ENCODE measurements at regions not wholly inside any gene's neighbourhood (a gene's known extent, or its start where the extent isn't known, plus 50 kb on each side); places are given as distances from the start of the nearest gene placed in this dataset.

GRCh38 chr7:25279705-25280104 lies 51.4 kb upstream of the NPVF start:
- no peak for DNase-seq (ENCODE audit: low spot score)

GRCh38 chr7:25280181-25280580 lies 51.9 kb upstream of the NPVF start:
- DNase-seq (ENCODE audit: low spot score) = no peak

- DNase-seq (ENCODE audit: low spot score) = no peak
Measured at GRCh38 chr7:25282194-25282593, 53.9 kb upstream of the NPVF start.

GRCh38 chr7:25286756-25287155 lies 58.5 kb upstream of the NPVF start:
- DNase-seq (ENCODE audit: low spot score) = no peak

- DNase-seq (ENCODE audit: low spot score) = no peak
Measured at GRCh38 chr7:25287291-25287690, 59.0 kb upstream of the NPVF start.

- DNase-seq (ENCODE audit: low spot score) = no peak
Measured at GRCh38 chr7:25288556-25289307, 60.4 kb upstream of the NPVF start.

- DNase-seq (ENCODE audit: low spot score) = no peak
Measured at GRCh38 chr7:25289518-25289917, 61.2 kb upstream of the NPVF start.

- no peak for DNase-seq (ENCODE audit: low spot score)
Measured at GRCh38 chr7:25294624-25295023, 66.3 kb upstream of the NPVF start.

GRCh38 chr7:25295387-25295786 lies 67.1 kb upstream of the NPVF start:
- DNase-seq (ENCODE audit: low spot score) = no peak

- no peak for DNase-seq (ENCODE audit: low spot score)
Measured at GRCh38 chr7:25296086-25296485, 67.8 kb upstream of the NPVF start.

GRCh38 chr7:25297278-25297677 lies 69.0 kb upstream of the NPVF start:
- no peak for DNase-seq (ENCODE audit: low spot score)

- no peak for DNase-seq (ENCODE audit: low spot score)
Measured at GRCh38 chr7:25303281-25304181, 75.2 kb upstream of the NPVF start.

- no peak for DNase-seq (ENCODE audit: low spot score)
Measured at GRCh38 chr7:25304691-25305090, 76.4 kb upstream of the NPVF start.

- DNase-seq (ENCODE audit: low spot score) = no peak
Measured at GRCh38 chr7:25305831-25306230, 77.5 kb upstream of the NPVF start.

GRCh38 chr7:25307624-25308023 lies 79.3 kb upstream of the NPVF start:
- no peak for DNase-seq (ENCODE audit: low spot score)

GRCh38 chr7:25308246-25308645 lies 80.0 kb upstream of the NPVF start:
- DNase-seq (ENCODE audit: low spot score) = no peak

GRCh38 chr7:25308906-25309705 lies 80.8 kb upstream of the NPVF start:
- no peak for DNase-seq (ENCODE audit: low spot score)

- DNase-seq (ENCODE audit: low spot score) = no peak
Measured at GRCh38 chr7:25310896-25311295, 82.6 kb upstream of the NPVF start.

GRCh38 chr7:25311346-25311745 lies 83.1 kb upstream of the NPVF start:
- no peak for DNase-seq (ENCODE audit: low spot score)

GRCh38 chr7:25312968-25313367 lies 84.7 kb upstream of the NPVF start:
- no peak for DNase-seq (ENCODE audit: low spot score)

GRCh38 chr7:25313526-25313925 lies 85.2 kb upstream of the NPVF start:
- no peak for DNase-seq (ENCODE audit: low spot score)

GRCh38 chr7:25314094-25314730 lies 85.9 kb upstream of the NPVF start:
- DNase-seq (ENCODE audit: low spot score) = no peak
